Mesendoderm (in vitro differentiated cells): ENCODE measurements at regions not wholly inside any gene's neighbourhood (a gene's known extent, or its start where the extent isn't known, plus 50 kb on each side); places are given as distances from the start of the nearest gene placed in this dataset.
A peak's percentile ranks its signal among the peaks of the same experiment; 100 is the strongest.

Source experiments
- DNase-seq: peaks from one replicate; pipeline ENCODE4 v3.0.0; 2013
- H2AK5ac ChIP-seq: 2 replicates; pipeline ENCODE4 v1.6.1; 2013; ENCODE audit warnings: low read length, inconsistent platforms
- H2BK120ac ChIP-seq: 2 replicates; pipeline ENCODE4 v1.6.1; 2013; ENCODE audit warnings: low read depth, mild to moderate bottlenecking, low read length, moderate library complexity, mixed read lengths
- H2BK15ac ChIP-seq: replicated peaks from 2 replicates; pipeline ENCODE4 v1.6.1; 2013; ENCODE audit warnings: low read depth, mild to moderate bottlenecking, moderate library complexity
- H2BK5ac ChIP-seq: 2 replicates; pipeline ENCODE4 v1.6.1; 2013; ENCODE audit warnings: low read length, inconsistent platforms
- H3K18ac ChIP-seq: 2 replicates; pipeline ENCODE4 v1.6.1; 2013; ENCODE audit warnings: mild to moderate bottlenecking, low read length, mixed read lengths
- H3K23ac ChIP-seq: one replicate; pipeline ENCODE4 v1.6.1; 2013; ENCODE audit warnings: low read length
- H3K27ac ChIP-seq: 2 replicates; pipeline ENCODE4 v1.5.1; 2013; ENCODE audit warnings: low read depth, mild to moderate bottlenecking, inconsistent platforms, low read length, moderate library complexity
- H3K27me3 ChIP-seq: 2 replicates; pipeline ENCODE4 v1.6.1; 2013; ENCODE audit warnings: low read length, control low read depth, mild to moderate bottlenecking, inconsistent platforms; ENCODE audit not compliant: insufficient read depth, poor library complexity
- H3K36me3 ChIP-seq: 2 replicates; pipeline ENCODE4 v1.6.1; 2013; ENCODE audit warnings: low read length, inconsistent platforms; ENCODE audit not compliant: control insufficient read depth, insufficient read depth
- H3K4ac ChIP-seq: one replicate; pipeline ENCODE4 v1.6.1; 2013; ENCODE audit warnings: low read depth, mild to moderate bottlenecking, low read length, moderate library complexity
- H3K4me1 ChIP-seq: 2 replicates; pipeline ENCODE4 v1.6.1; 2013; ENCODE audit warnings: low read depth, low read length, inconsistent platforms; ENCODE audit not compliant: control insufficient read depth
- H3K4me2 ChIP-seq: 2 replicates; pipeline ENCODE4 v1.6.1; 2013; ENCODE audit warnings: low read length
- H3K4me3 ChIP-seq: 2 replicates; pipeline ENCODE4 v1.5.1; 2013; ENCODE audit warnings: mild to moderate bottlenecking, low read length
- H3K56ac ChIP-seq: one replicate; pipeline ENCODE4 v1.6.1; 2013; ENCODE audit warnings: low read length
- H3K79me1 ChIP-seq: 2 replicates; pipeline ENCODE4 v1.6.1; 2013; ENCODE audit warnings: low read length, inconsistent platforms
- H3K79me2 ChIP-seq: 2 replicates; pipeline ENCODE4 v1.6.1; 2013; ENCODE audit warnings: mild to moderate bottlenecking, low read length; ENCODE audit not compliant: control insufficient read depth, insufficient read depth
- H3K9ac ChIP-seq: 2 replicates; pipeline ENCODE4 v1.6.1; 2013; ENCODE audit warnings: low read length, inconsistent platforms
- H4K5ac ChIP-seq: one replicate; pipeline ENCODE4 v1.6.1; 2013; ENCODE audit warnings: low read length
- H4K8ac ChIP-seq: one replicate; pipeline ENCODE4 v1.6.1; 2013; ENCODE audit warnings: low read depth, mild to moderate bottlenecking, control low read depth, low read length, moderate library complexity
- WGBS: extraction: QIAGEN DNeasy Blood & Tissue Kit; methylation state at CpG from one replicate; pipeline ENCODE4 v1.1.7; 2013; ENCODE audit warnings: low lambda C conversion rate, missing lambda C conversion rate; ENCODE audit not compliant: insufficient coverage; ENCODE audit errors: extremely low coverage; 5-methylcytosine and 5-hydroxymethylcytosine counted together

DNA sequence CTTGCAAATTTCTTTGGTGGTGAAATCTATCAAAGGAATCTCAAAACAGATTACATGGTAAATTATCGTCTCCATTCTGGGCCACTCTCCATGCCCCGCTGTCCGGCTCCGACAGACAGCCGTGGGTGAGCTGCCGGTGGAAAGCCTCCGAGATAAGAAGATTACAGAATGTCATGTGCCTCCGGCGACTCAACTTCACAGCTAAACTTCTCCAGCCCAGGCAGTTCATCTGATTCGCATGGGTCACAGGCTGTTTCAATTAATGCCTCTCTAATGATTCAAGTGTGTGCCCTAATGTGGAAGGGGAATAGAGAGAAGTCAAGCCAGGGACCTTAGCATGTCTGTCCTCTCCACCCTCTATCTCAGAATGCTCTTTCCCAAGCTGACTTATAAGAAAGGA is 520.8 kb upstream of the ZFHX3 start:
- H3K18ac ChIP-seq: no peak overlapping the region
- H3K4me3 ChIP-seq: no peak overlapping the region
- no peak overlapping the region for H2BK5ac ChIP-seq
- H4K5ac ChIP-seq: no peak overlapping the region
- no CpG with 5 or more reads among the region's 10 CpGs for WGBS
- H3K4ac ChIP-seq: no peak overlapping the region
- H2BK120ac ChIP-seq: no peak overlapping the region
- no peak overlapping the region for H3K56ac ChIP-seq
- H2AK5ac ChIP-seq: no peak overlapping the region
- no peak for DNase-seq
- H3K23ac ChIP-seq: no peak overlapping the region
- H3K27ac ChIP-seq: no peak overlapping the region
- no peak overlapping the region for H4K8ac ChIP-seq
- no peaks in the 10 kb centered on the region for H3K27me3 ChIP-seq
- H3K79me1 ChIP-seq: no peaks in the 10 kb centered on the region
- H2BK15ac ChIP-seq: no peak overlapping the region
- no peak overlapping the region for H3K9ac ChIP-seq
- no peaks in the 10 kb centered on the region for H3K36me3 ChIP-seq
- no peak overlapping the region for H3K4me2 ChIP-seq
- no peaks in the 10 kb centered on the region for H3K4me1 ChIP-seq
- no peaks in the 10 kb centered on the region for H3K79me2 ChIP-seq

DNA sequence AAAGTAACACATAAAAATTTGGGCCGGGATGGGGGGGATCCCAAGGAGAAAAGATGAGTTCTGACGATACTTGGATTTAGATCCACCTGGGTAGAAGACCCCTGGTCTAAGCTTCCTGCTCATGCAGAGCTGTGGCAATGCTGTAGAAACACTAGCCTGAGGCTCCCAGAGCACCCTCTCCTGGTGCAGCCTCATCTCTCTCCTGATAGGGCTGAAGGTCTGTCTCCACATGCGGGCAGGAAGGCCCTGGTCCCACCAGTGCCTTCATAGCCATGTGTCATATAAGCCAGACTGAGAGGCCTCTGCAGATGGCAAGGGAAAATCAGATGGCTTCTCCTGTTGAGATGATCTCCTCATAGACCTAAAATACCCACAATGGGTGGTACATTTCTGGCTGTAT is 518.0 kb upstream of the ZFHX3 start:
- Histone ChIP-seq H4K8ac (no peak overlapping the region), H3K56ac (no peak overlapping the region)

GRCh38 chr16:73565263-73565662 is 517.3 kb upstream of the ZFHX3 start:
- Histone ChIP-seq H3K4me3 (no peak overlapping the region), H3K27ac (no peak overlapping the region), H2BK5ac (no peak overlapping the region), H3K36me3 (no peaks in the 10 kb centered on the region), H3K18ac (no peak overlapping the region), H3K27me3 (no peaks in the 10 kb centered on the region), H3K56ac (no peak overlapping the region), H3K79me2 (no peaks in the 10 kb centered on the region), H3K9ac (no peak overlapping the region), H3K4me1 (no peaks in the 10 kb centered on the region), H4K5ac (no peak overlapping the region), H3K4ac (no peak overlapping the region), H3K79me1 (no peaks in the 10 kb centered on the region), H2BK15ac (no peak overlapping the region), H2AK5ac (no peak overlapping the region), H2BK120ac (no peak overlapping the region), H4K8ac (no peak overlapping the region), H3K23ac (no peak overlapping the region), H3K4me2 (no peak overlapping the region)
- WGBS: no CpG with 5 or more reads among the region's 7 CpGs
- DNase-seq: peak; percentile 50

More for the DNA sequence above, 518.0 kb upstream of the ZFHX3 start:
- Histone ChIP-seq H3K27me3 (no peaks in the 10 kb centered on the region), H3K79me1 (no peaks in the 10 kb centered on the region), H2BK120ac (no peak overlapping the region), H4K5ac (no peak overlapping the region), H3K23ac (no peak overlapping the region), H3K27ac (no peak overlapping the region), H2AK5ac (no peak overlapping the region), H3K36me3 (no peaks in the 10 kb centered on the region), H3K4me3 (no peak overlapping the region), H3K4me2 (no peak overlapping the region), H3K79me2 (no peaks in the 10 kb centered on the region), H2BK5ac (no peak overlapping the region), H2BK15ac (no peak overlapping the region), H3K4me1 (no peaks in the 10 kb centered on the region), H3K9ac (no peak overlapping the region), H3K18ac (no peak overlapping the region), H3K4ac (no peak overlapping the region)
- no CpG with 5 or more reads among the region's 3 CpGs for WGBS
- DNase-seq: no peak

DNA sequence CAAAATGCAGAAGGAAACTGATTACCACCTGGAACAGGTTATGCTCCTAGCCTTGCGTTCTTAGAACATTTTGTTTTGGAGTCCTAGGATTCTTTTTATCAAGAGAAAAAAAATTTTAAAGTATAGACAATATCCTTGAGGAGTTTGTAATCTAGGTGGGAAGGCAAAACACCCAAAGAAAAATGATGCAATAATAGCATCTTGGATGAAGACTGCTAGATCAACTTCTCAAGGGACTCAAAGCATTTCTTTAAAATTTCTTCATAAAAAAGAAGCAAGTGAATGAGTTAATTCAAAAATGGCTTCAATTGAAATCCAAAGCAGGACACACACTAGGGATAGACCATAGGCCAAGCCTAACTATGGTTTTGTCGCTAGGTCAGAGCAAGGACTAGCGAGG is 515.8 kb upstream of the ZFHX3 start:
- no peak overlapping the region for H3K4ac ChIP-seq
- H3K4me1 ChIP-seq: no peaks in the 10 kb centered on the region
- no peak overlapping the region for H2BK5ac ChIP-seq
- H3K36me3 ChIP-seq: no peaks in the 10 kb centered on the region
- no peak overlapping the region for H4K5ac ChIP-seq
- H2BK15ac ChIP-seq: no peak overlapping the region
- no peak overlapping the region for H3K4me2 ChIP-seq
- no peak overlapping the region for H3K27ac ChIP-seq
- H3K27me3 ChIP-seq: no peaks in the 10 kb centered on the region
- no peaks in the 10 kb centered on the region for H3K79me2 ChIP-seq
- H2AK5ac ChIP-seq: no peak overlapping the region
- H3K4me3 ChIP-seq: no peak overlapping the region
- H3K9ac ChIP-seq: no peak overlapping the region
- no peak overlapping the region for H3K18ac ChIP-seq
- no peak overlapping the region for H4K8ac ChIP-seq
- H2BK120ac ChIP-seq: no peak overlapping the region
- no CpG with 5 or more reads among the region's 3 CpGs for WGBS
- no peaks in the 10 kb centered on the region for H3K79me1 ChIP-seq
- no peak overlapping the region for H3K23ac ChIP-seq
- no peak overlapping the region for H3K56ac ChIP-seq
- no peak for DNase-seq

- Histone ChIP-seq H3K23ac (no peak overlapping the region), H3K9ac (no peak overlapping the region)
Observed at GRCh38 chr16:73560497-73560896, 512.6 kb upstream of the ZFHX3 start.

GRCh38 chr16:73558219-73558618 is 510.3 kb upstream of the ZFHX3 start:
- no peaks in the 10 kb centered on the region for H3K79me2 ChIP-seq
- H2AK5ac ChIP-seq: no peak overlapping the region
- no peak overlapping the region for H2BK120ac ChIP-seq
- H3K18ac ChIP-seq: no peak overlapping the region
- H3K4me1 ChIP-seq: no peaks in the 10 kb centered on the region
- no peak overlapping the region for H3K4ac ChIP-seq
- no peak overlapping the region for H2BK15ac ChIP-seq
- H3K27me3 ChIP-seq: no peaks in the 10 kb centered on the region
- H3K9ac ChIP-seq: no peak overlapping the region
- H4K8ac ChIP-seq: no peak overlapping the region
- H3K36me3 ChIP-seq: no peaks in the 10 kb centered on the region
- H2BK5ac ChIP-seq: no peak overlapping the region
- no peak for DNase-seq
- H3K23ac ChIP-seq: no peak overlapping the region
- no peaks in the 10 kb centered on the region for H3K79me1 ChIP-seq
- no CpG with 5 or more reads among the region's 7 CpGs for WGBS
- H3K4me3 ChIP-seq: no peak overlapping the region
- no peak overlapping the region for H3K56ac ChIP-seq
- no peak overlapping the region for H3K4me2 ChIP-seq
- no peak overlapping the region for H3K27ac ChIP-seq
- no peak overlapping the region for H4K5ac ChIP-seq

More at GRCh38 chr16:73560497-73560896, 512.6 kb upstream of the ZFHX3 start:
- no peak overlapping the region for H3K27ac ChIP-seq
- no peaks in the 10 kb centered on the region for H3K4me1 ChIP-seq
- H2BK120ac ChIP-seq: no peak overlapping the region
- no peak overlapping the region for H2BK5ac ChIP-seq
- H3K56ac ChIP-seq: no peak overlapping the region
- no peak overlapping the region for H3K18ac ChIP-seq
- H3K36me3 ChIP-seq: no peaks in the 10 kb centered on the region
- no peak overlapping the region for H4K5ac ChIP-seq
- peak; percentile 65 for DNase-seq
- no CpG with 5 or more reads among the region's 7 CpGs for WGBS
- H3K79me1 ChIP-seq: no peaks in the 10 kb centered on the region
- H3K4ac ChIP-seq: no peak overlapping the region
- H3K79me2 ChIP-seq: no peaks in the 10 kb centered on the region
- H3K27me3 ChIP-seq: no peaks in the 10 kb centered on the region
- H2AK5ac ChIP-seq: no peak overlapping the region
- H3K4me2 ChIP-seq: no peak overlapping the region
- no peak overlapping the region for H2BK15ac ChIP-seq
- H4K8ac ChIP-seq: no peak overlapping the region
- no peak overlapping the region for H3K4me3 ChIP-seq
